WTC11 (cell line): ENCODE measurements at regions not wholly inside any gene's neighbourhood (a gene's known extent, or its start where the extent isn't known, plus 50 kb on each side); places are given as distances from the start of the nearest gene placed in this dataset.

Source experiments
- ATAC-seq: fragments of 200-7000 bp; cut with Tn5 transposase; 2 replicates; pipeline ENCODE4 v1.10.0; 2021; ENCODE audit warnings: mild to moderate bottlenecking, moderate library complexity
- CTCF ChIA-PET: fragments of 300-600 bp; sonication (Branson Sonifier 250); formaldehyde crosslinking; loops from one replicate; lab custom pipeline; 2021; ENCODE audit warnings: antibody characterized with exemption; lab: Charles Lee
- POLR2A ChIA-PET: fragments of 350-600 bp; sonication (Branson Sonifier 250); formaldehyde crosslinking; loops from one replicate; lab custom pipeline; 2021; ENCODE audit warnings: antibody characterized with exemption; lab: Charles Lee
- DNase-seq: peaks from one replicate; pipeline ENCODE4 v3.0.0; 2021; ENCODE audit warnings: low spot score
- H3K27ac Mint-ChIP-seq: 2 replicates; pipeline ENCODE4 v1.8.0; 2021; ENCODE audit warnings: mixed read lengths
- H3K27me3 Mint-ChIP-seq: 2 replicates; pipeline ENCODE4 v1.8.0; 2021; ENCODE audit warnings: low read depth, mild to moderate bottlenecking, moderate library complexity, mixed read lengths
- H3K36me3 Mint-ChIP-seq: 2 replicates; pipeline ENCODE4 v1.8.0; 2021; ENCODE audit warnings: mixed read lengths
- H3K4me1 Mint-ChIP-seq: 2 replicates; pipeline ENCODE4 v1.8.0; 2022; ENCODE audit warnings: mixed read lengths
- H3K4me3 Mint-ChIP-seq: 2 replicates; pipeline ENCODE4 v1.8.0; 2021; ENCODE audit warnings: mild to moderate bottlenecking, moderate library complexity, mixed read lengths
- H3K9me3 Mint-ChIP-seq: 2 replicates; pipeline ENCODE4 v1.8.0; 2021; ENCODE audit warnings: mixed read lengths
- ATF1 ChIP-seq: sonication (generic); formaldehyde crosslinking; IDR thresholded peaks from 2 replicates; pipeline ENCODE4 v1.8.1; 2023; ENCODE audit warnings: mild to moderate bottlenecking, moderate library complexity, missing genetic modification reagents
- EMX1 ChIP-seq: fragments of 250-450 bp; sonication (Bioruptor Pico); IDR thresholded peaks from 2 replicates; pipeline ENCODE4 v1.8.0; 2021; ENCODE audit warnings: mild to moderate bottlenecking
- FOXJ3 ChIP-seq: sonication (generic); formaldehyde crosslinking; IDR thresholded peaks from 2 replicates; pipeline ENCODE4 v1.9.0; 2021; ENCODE audit warnings: missing genetic modification reagents, mild to moderate bottlenecking, borderline replicate concordance
- IRF2 ChIP-seq: sonication (generic); formaldehyde crosslinking; IDR thresholded peaks from 2 replicates; pipeline ENCODE4 v1.8.0; 2022; ENCODE audit warnings: low read depth, missing genetic modification reagents, borderline replicate concordance
- KAT7 ChIP-seq: sonication (generic); formaldehyde crosslinking; IDR thresholded peaks from 2 replicates; pipeline ENCODE4 v1.8.1; 2023; ENCODE audit warnings: missing genetic modification reagents, mild to moderate bottlenecking, borderline replicate concordance
- MXD4 ChIP-seq: fragments of 250-450 bp; sonication (Bioruptor Pico); IDR thresholded peaks from 2 replicates; pipeline ENCODE4 v1.8.0; 2021; ENCODE audit warnings: mild to moderate bottlenecking, moderate library complexity, borderline replicate concordance
- NFATC4 ChIP-seq: fragments of 250-450 bp; sonication (Bioruptor Pico); IDR thresholded peaks from 2 replicates; pipeline ENCODE4 v1.9.0; 2021; ENCODE audit warnings: mild to moderate bottlenecking
- NFE2L1 ChIP-seq: sonication (generic); formaldehyde crosslinking; IDR thresholded peaks from 2 replicates; pipeline ENCODE4 v1.8.1; 2023; ENCODE audit warnings: missing genetic modification reagents
- NFYB ChIP-seq: sonication (generic); formaldehyde crosslinking; conservative IDR thresholded peaks from 2 replicates; pipeline ENCODE4 v1.8.0; 2022; ENCODE audit warnings: low read depth, missing genetic modification reagents
- NR1H2 ChIP-seq: sonication (generic); formaldehyde crosslinking; IDR thresholded peaks from 2 replicates; pipeline ENCODE4 v1.9.0; 2021; ENCODE audit warnings: mild to moderate bottlenecking, moderate library complexity, missing genetic modification reagents
- RELA ChIP-seq: sonication (generic); formaldehyde crosslinking; IDR thresholded peaks from 2 replicates; pipeline ENCODE4 v1.8.1; 2022; ENCODE audit warnings: missing genetic modification reagents, mild to moderate bottlenecking, borderline replicate concordance
- SMAD3 ChIP-seq: sonication (generic); formaldehyde crosslinking; IDR thresholded peaks from 2 replicates; pipeline ENCODE4 v1.8.0; 2022; ENCODE audit warnings: missing genetic modification reagents, mild to moderate bottlenecking, borderline replicate concordance
- SMAD4 ChIP-seq: sonication (generic); formaldehyde crosslinking; IDR thresholded peaks from 2 replicates; pipeline ENCODE4 v1.8.0; 2022; ENCODE audit warnings: mild to moderate bottlenecking, missing genetic modification reagents
- SOX15 ChIP-seq: fragments of 250-450 bp; sonication (Bioruptor Pico); IDR thresholded peaks from 2 replicates; pipeline ENCODE4 v1.9.0; 2021; ENCODE audit warnings: mild to moderate bottlenecking
- TEAD4 ChIP-seq: sonication (generic); formaldehyde crosslinking; IDR thresholded peaks from 2 replicates; pipeline ENCODE4 v1.8.0; 2022; ENCODE audit warnings: mild to moderate bottlenecking, missing genetic modification reagents
- ZNF138 ChIP-seq: sonication (generic); formaldehyde crosslinking; conservative IDR thresholded peaks from 2 replicates; pipeline ENCODE4 v1.8.1; 2022; ENCODE audit warnings: mild to moderate bottlenecking, moderate library complexity, missing genetic modification reagents
- ZNF317 ChIP-seq: sonication (generic); formaldehyde crosslinking; IDR thresholded peaks from 2 replicates; pipeline ENCODE4 v1.8.1; 2023; ENCODE audit warnings: low read depth, mild to moderate bottlenecking, moderate library complexity, missing genetic modification reagents, borderline replicate concordance
- ZNF671 ChIP-seq: fragments of 250-450 bp; sonication (Bioruptor Pico); IDR thresholded peaks from 2 replicates; pipeline ENCODE4 v1.8.0; 2021; ENCODE audit warnings: mild to moderate bottlenecking
- TF ChIP-seq, protein P1 (sequence below): fragments of 250-450 bp; sonication (Bioruptor Pico); IDR thresholded peaks from 2 replicates; pipeline ENCODE4 v1.9.0; 2021; ENCODE audit warnings: mild to moderate bottlenecking
- TF ChIP-seq, protein P2 (sequence below): sonication (generic); formaldehyde crosslinking; IDR thresholded peaks from 2 replicates; pipeline ENCODE4 v1.8.1; 2023; ENCODE audit warnings: mild to moderate bottlenecking, missing genetic modification reagents, moderate library complexity
- TF ChIP-seq, protein P3 (sequence below): fragments of 250-450 bp; sonication (Bioruptor Pico); IDR thresholded peaks from 2 replicates; pipeline ENCODE4 v1.9.0; 2021; ENCODE audit warnings: moderate library complexity, mild to moderate bottlenecking, inconsistent platforms, borderline replicate concordance
- TF ChIP-seq, protein P4 (sequence below): fragments of 250-450 bp; sonication (Bioruptor Pico); IDR thresholded peaks from 2 replicates; pipeline ENCODE4 v2.1.2; 2022; ENCODE audit warnings: mild to moderate bottlenecking, moderate library complexity
- TF ChIP-seq, protein P5 (sequence below): sonication (generic); formaldehyde crosslinking; IDR thresholded peaks from 2 replicates; pipeline ENCODE4 v1.8.1; 2022; ENCODE audit warnings: low read depth, missing genetic modification reagents, borderline replicate concordance
- TF ChIP-seq, protein P6 (sequence below): sonication (generic); formaldehyde crosslinking; IDR thresholded peaks from 2 replicates; pipeline ENCODE4 v1.8.0; 2022; ENCODE audit warnings: missing genetic modification reagents

DNA sequence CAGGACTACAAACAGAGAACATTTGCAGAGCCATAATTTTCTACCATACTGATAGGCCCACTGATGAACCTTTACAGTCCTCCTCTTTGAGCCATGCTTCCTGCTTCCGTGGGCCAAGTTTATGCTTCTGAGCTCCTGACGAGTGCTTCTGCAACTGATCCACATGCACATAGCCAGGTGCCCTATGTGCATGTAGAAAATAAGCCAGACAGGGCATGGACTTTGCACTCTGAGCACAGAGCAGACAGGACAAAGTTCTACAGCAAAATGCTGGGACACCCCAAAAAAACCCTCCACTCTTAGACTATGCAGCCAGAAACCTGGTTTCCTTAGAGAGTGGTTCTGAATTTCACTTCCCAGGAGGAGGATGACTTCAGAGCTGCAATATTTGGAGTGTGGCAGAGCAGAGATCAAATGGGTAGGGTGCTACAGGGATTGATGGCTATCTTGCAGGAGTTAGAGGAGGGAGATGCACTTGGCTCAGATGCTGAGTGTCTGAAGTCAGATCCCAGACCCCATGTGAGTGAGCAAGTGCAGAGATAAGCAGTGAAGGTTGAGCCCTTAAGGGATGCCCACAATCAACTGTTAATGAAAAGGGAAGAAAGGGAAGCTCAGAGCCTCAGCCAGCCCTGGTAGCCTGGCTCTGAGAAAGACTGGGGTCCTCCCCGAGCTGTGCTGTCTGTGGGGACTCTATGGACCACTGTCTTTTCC, 230.9 kb downstream of the DUSP10 start (continued):
- TF ChIP-seq, protein P1, sequence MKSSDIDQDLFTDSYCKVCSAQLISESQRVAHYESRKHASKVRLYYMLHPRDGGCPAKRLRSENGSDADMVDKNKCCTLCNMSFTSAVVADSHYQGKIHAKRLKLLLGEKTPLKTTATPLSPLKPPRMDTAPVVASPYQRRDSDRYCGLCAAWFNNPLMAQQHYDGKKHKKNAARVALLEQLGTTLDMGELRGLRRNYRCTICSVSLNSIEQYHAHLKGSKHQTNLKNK, result no peak
- TF ChIP-seq, protein P2, sequence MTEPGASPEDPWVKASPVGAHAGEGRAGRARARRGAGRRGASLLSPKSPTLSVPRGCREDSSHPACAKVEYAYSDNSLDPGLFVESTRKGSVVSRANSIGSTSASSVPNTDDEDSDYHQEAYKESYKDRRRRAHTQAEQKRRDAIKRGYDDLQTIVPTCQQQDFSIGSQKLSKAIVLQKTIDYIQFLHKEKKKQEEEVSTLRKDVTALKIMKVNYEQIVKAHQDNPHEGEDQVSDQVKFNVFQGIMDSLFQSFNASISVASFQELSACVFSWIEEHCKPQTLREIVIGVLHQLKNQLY (CRISPR knock-in tag), result no peak
- TF ChIP-seq SMAD3 (CRISPR knock-in tag), result no peak
- no peak for TF ChIP-seq TEAD4 (CRISPR knock-in tag)
- TF ChIP-seq, protein P3, sequence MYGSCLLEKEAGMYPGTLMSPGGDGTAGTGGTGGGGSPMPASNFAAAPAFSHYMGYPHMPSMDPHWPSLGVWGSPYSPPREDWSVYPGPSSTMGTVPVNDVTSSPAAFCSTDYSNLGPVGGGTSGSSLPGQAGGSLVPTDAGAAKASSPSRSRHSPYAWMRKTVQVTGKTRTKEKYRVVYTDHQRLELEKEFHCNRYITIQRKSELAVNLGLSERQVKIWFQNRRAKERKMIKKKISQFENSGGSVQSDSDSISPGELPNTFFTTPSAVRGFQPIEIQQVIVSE (CRISPR knock-in tag), result no peak

DNA sequence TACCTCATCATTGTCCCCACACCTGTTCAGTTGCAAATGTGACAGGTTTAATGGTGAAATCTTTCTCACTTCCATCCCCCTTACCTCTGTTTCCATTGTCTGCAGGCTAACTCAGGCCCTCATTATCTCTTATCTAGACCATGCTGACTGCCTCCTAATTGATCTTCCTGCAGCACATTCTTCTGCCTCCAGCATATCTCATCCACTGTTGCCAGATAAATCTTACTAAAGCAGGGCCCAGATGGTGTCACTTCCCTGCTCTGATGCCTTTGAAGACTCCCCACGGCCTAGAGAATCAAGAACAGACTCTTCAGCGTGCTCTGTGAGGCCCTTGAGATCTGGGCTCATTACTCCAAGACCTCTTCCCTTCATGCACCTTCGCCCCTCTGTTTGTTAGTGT, 230.1 kb downstream of the DUSP10 start:
- no peak for DNase-seq
- ChIA-PET POLR2A (no interaction called here), CTCF (no interaction called here)
- Mint-ChIP-seq H3K36me3 (peaks cover 1% of the 10 kb centered on the region; the same call in 1 of the 2 replicates), H3K9me3 (peaks cover 10% of the 10 kb centered on the region), H3K27me3 (peaks cover 7% of the 10 kb centered on the region; the same call in 1 of the 2 replicates), H3K27ac (no peak overlapping the region), H3K4me3 (no peak overlapping the region), H3K4me1 (peaks cover 18% of the 10 kb centered on the region)
- ATAC-seq, result no peak
- TF ChIP-seq ATF1, result no peak
- TF ChIP-seq, protein P4, sequence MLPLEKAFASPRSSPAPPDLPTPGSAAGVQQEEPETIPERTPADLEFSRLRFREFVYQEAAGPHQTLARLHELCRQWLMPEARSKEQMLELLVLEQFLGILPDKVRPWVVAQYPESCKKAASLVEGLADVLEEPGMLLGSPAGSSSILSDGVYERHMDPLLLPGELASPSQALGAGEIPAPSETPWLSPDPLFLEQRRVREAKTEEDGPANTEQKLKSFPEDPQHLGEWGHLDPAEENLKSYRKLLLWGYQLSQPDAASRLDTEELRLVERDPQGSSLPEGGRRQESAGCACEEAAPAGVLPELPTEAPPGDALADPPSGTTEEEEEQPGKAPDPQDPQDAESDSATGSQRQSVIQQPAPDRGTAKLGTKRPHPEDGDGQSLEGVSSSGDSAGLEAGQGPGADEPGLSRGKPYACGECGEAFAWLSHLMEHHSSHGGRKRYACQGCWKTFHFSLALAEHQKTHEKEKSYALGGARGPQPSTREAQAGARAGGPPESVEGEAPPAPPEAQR (CRISPR knock-in tag), result no peak
- no peak for TF ChIP-seq NR1H2 (CRISPR knock-in tag)
- no peak for TF ChIP-seq SMAD4 (CRISPR knock-in tag)
- TF ChIP-seq ZNF671 (CRISPR knock-in tag), result no peak
- no peak for TF ChIP-seq FOXJ3 (CRISPR knock-in tag)
- no peak for TF ChIP-seq RELA (CRISPR knock-in tag)
- no peak for TF ChIP-seq NFATC4 (CRISPR knock-in tag)
- TF ChIP-seq, protein P5, sequence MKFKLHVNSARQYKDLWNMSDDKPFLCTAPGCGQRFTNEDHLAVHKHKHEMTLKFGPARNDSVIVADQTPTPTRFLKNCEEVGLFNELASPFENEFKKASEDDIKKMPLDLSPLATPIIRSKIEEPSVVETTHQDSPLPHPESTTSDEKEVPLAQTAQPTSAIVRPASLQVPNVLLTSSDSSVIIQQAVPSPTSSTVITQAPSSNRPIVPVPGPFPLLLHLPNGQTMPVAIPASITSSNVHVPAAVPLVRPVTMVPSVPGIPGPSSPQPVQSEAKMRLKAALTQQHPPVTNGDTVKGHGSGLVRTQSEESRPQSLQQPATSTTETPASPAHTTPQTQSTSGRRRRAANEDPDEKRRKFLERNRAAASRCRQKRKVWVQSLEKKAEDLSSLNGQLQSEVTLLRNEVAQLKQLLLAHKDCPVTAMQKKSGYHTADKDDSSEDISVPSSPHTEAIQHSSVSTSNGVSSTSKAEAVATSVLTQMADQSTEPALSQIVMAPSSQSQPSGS (CRISPR knock-in tag), result no peak
- no peak for TF ChIP-seq NFE2L1 (CRISPR knock-in tag)
- no peak for TF ChIP-seq KAT7 (CRISPR knock-in tag)
- no peak for TF ChIP-seq IRF2
- TF ChIP-seq EMX1, result no peak
- TF ChIP-seq ZNF138 (CRISPR knock-in tag), result no peak
- TF ChIP-seq, all 79 proteins: peak for 0

DNA sequence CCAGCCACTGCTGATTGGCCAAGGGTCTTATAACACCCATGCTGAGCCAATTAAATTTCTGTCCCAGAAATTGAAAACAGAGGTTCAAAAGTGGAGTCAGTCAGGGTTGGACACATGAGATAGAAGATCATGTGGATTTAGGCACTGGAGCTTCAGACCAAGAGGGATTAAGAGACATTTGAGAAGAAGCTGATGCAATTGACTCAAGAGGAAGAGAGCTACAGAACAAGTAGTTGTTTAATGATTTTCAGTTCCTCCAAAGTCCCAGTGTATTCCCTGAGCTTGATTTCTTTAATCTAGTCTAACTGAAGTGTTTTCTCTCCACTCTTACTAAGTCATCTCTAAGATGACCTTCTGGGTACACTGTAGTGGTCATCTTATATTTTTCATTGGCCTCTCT, 227.1 kb downstream of the DUSP10 start:
- Mint-ChIP-seq H3K27me3 (peaks cover 7% of the 10 kb centered on the region; the same call in 1 of the 2 replicates), H3K9me3 (0 out of 2 replicates have a peak, but pooled peaks cover 3% of the 10 kb centered on the region), H3K4me3 (no peak overlapping the region), H3K4me1 (peaks cover 5% of the 10 kb centered on the region; the same call in 1 of the 2 replicates), H3K36me3 (no peaks in the 10 kb centered on the region), H3K27ac (no peak overlapping the region)
- POLR2A ChIA-PET, result no interaction called here
- ATAC-seq (no peak), DNase-seq (no peak)
- CTCF ChIA-PET, result no interaction called here
- TF ChIP-seq, protein P6, sequence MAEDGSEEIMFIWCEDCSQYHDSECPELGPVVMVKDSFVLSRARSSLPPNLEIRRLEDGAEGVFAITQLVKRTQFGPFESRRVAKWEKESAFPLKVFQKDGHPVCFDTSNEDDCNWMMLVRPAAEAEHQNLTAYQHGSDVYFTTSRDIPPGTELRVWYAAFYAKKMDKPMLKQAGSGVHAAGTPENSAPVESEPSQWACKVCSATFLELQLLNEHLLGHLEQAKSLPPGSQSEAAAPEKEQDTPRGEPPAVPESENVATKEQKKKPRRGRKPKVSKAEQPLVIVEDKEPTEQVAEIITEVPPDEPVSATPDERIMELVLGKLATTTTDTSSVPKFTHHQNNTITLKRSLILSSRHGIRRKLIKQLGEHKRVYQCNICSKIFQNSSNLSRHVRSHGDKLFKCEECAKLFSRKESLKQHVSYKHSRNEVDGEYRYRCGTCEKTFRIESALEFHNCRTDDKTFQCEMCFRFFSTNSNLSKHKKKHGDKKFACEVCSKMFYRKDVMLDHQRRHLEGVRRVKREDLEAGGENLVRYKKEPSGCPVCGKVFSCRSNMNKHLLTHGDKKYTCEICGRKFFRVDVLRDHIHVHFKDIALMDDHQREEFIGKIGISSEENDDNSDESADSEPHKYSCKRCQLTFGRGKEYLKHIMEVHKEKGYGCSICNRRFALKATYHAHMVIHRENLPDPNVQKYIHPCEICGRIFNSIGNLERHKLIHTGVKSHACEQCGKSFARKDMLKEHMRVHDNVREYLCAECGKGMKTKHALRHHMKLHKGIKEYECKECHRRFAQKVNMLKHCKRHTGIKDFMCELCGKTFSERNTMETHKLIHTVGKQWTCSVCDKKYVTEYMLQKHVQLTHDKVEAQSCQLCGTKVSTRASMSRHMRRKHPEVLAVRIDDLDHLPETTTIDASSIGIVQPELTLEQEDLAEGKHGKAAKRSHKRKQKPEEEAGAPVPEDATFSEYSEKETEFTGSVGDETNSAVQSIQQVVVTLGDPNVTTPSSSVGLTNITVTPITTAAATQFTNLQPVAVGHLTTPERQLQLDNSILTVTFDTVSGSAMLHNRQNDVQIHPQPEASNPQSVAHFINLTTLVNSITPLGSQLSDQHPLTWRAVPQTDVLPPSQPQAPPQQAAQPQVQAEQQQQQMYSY (CRISPR knock-in tag), result no peak
- TF ChIP-seq NFYB (CRISPR knock-in tag) (no peak), ATF1 (no peak), ZNF317 (CRISPR knock-in tag) (no peak), KAT7 (CRISPR knock-in tag) (no peak), SOX15 (CRISPR knock-in tag) (no peak), NFATC4 (CRISPR knock-in tag) (no peak), FOXJ3 (CRISPR knock-in tag) (no peak), MXD4 (CRISPR knock-in tag) (no peak)
- TF ChIP-seq, protein P4 (CRISPR knock-in tag), result no peak
